ENCODE measurements at regions not wholly inside any gene's neighbourhood (a gene's known extent, or its start where the extent isn't known, plus 50 kb on each side); places are given as distances from the start of the nearest gene placed in this dataset.

- Histone ChIP-seq H3K36me3 (ENCODE audit: low read depth, low read length) (no peaks in the 10 kb centered on the region), H2AFZ (ENCODE audit: low read length) (no peak overlapping the region), H3K27ac (ENCODE audit: low read length) (no peak overlapping the region), H3K9me2 (replicated peaks; ENCODE audit: low read length) (no peaks in the 10 kb centered on the region), H3K9me3 (ENCODE audit: low read length) (no peaks in the 10 kb centered on the region), H3F3A (ENCODE audit: low read length, unreplicated experiment) (no peaks in the 10 kb centered on the region), H3K4me3 (ENCODE audit: low read length) (no peak overlapping the region), H3K4me1 (ENCODE audit: insufficient read depth, low read length) (no peaks in the 10 kb centered on the region), H3K27me3 (ENCODE audit: low read length) (no peaks in the 10 kb centered on the region), H3K4me2 (ENCODE audit: low read length) (no peak overlapping the region), H3K9ac (ENCODE audit: low read length) (no peak overlapping the region), H3K79me2 (ENCODE audit: low read length) (no peaks in the 10 kb centered on the region), H4K20me1 (ENCODE audit: low read length) (no peaks in the 10 kb centered on the region)
- DNase-seq = no peak
- ChIA-PET CTCF (no interaction called here), POLR2A (ENCODE audit: unreplicated experiment) (no interaction called here)
- intact Hi-C loops (cut with micrococcal nuclease) = no loop called here
- TF ChIP-seq EZH2 (IDR thresholded peaks at IDR 0.05; ENCODE audit: low read length, unreplicated experiment) = no peak
- no peak for TF ChIP-seq CTCF (conservative IDR thresholded peaks at IDR 0.05; ENCODE audit: low read depth, low read length)
- TF ChIP-seq EZH2phosphoT487 (IDR thresholded peaks at IDR 0.05; ENCODE audit: borderline replicate concordance, low read length) = no peak
- no TSS peak for BruUV-seq (replicated peaks)
- no peak for ATAC-seq
Observed at GRCh38 chr4:100590325-100590724, 72.5 kb upstream of the EMCN start.

- no peaks in the 10 kb centered on the region for H3K9me2 ChIP-seq (replicated peaks; ENCODE audit: low read length)
- ChIA-PET POLR2A (ENCODE audit: unreplicated experiment) (no interaction called here), CTCF (no interaction called here)
- H4K20me1 ChIP-seq (ENCODE audit: low read length) = no peaks in the 10 kb centered on the region
- H3K27me3 ChIP-seq (ENCODE audit: low read length) = no peaks in the 10 kb centered on the region
- H3K4me1 ChIP-seq (ENCODE audit: insufficient read depth, low read length) = no peaks in the 10 kb centered on the region
- no peak for TF ChIP-seq EZH2phosphoT487 (IDR thresholded peaks at IDR 0.05; ENCODE audit: borderline replicate concordance, low read length)
- TF ChIP-seq CTCF (conservative IDR thresholded peaks at IDR 0.05; ENCODE audit: low read depth, low read length) = no peak
- no peak for TF ChIP-seq EZH2 (IDR thresholded peaks at IDR 0.05; ENCODE audit: low read length, unreplicated experiment)
- no peaks in the 10 kb centered on the region for H3K79me2 ChIP-seq (ENCODE audit: low read length)
- H3K4me2 ChIP-seq (ENCODE audit: low read length) = no peak overlapping the region
- no peak overlapping the region for H3K9ac ChIP-seq (ENCODE audit: low read length)
- H3K9me3 ChIP-seq (ENCODE audit: low read length) = no peaks in the 10 kb centered on the region
- H3K36me3 ChIP-seq (ENCODE audit: low read depth, low read length) = no peaks in the 10 kb centered on the region
- no peaks in the 10 kb centered on the region for H3F3A ChIP-seq (ENCODE audit: low read length, unreplicated experiment)
- H3K4me3 ChIP-seq (ENCODE audit: low read length) = no peak overlapping the region
- H2AFZ ChIP-seq (ENCODE audit: low read length) = no peak overlapping the region
- DNase-seq = no peak
- H3K27ac ChIP-seq (ENCODE audit: low read length) = no peak overlapping the region
- ATAC-seq = no peak
- no TSS peak for BruUV-seq (replicated peaks)
- intact Hi-C loops (cut with micrococcal nuclease) = no loop called here
Observed at GRCh38 chr4:100588076-100588475, 70.3 kb upstream of the EMCN start.

GRCh38 chr4:100582146-100582545 lies 64.3 kb upstream of the EMCN start:
- peak; percentile 28; the same call in 1 of the 2 replicates for ATAC-seq
- DNase-seq = peak; percentile 17
- Histone ChIP-seq H2AFZ (ENCODE audit: low read length) (no peak overlapping the region), H3K36me3 (ENCODE audit: low read depth, low read length) (no peaks in the 10 kb centered on the region), H3K4me2 (ENCODE audit: low read length) (peak overlapping the region; percentile 37), H3K27ac (ENCODE audit: low read length) (peak overlapping the region; percentile 23; the same call in 1 of the 2 replicates), H3K4me3 (ENCODE audit: low read length) (no peak overlapping the region), H3K9me3 (ENCODE audit: low read length) (no peaks in the 10 kb centered on the region), H3K9ac (ENCODE audit: low read length) (no peak overlapping the region), H3K27me3 (ENCODE audit: low read length) (no peaks in the 10 kb centered on the region), H4K20me1 (ENCODE audit: low read length) (no peaks in the 10 kb centered on the region), H3F3A (ENCODE audit: low read length, unreplicated experiment) (no peaks in the 10 kb centered on the region), H3K9me2 (replicated peaks; ENCODE audit: low read length) (no peaks in the 10 kb centered on the region), H3K4me1 (ENCODE audit: insufficient read depth, low read length) (peaks cover 23% of the 10 kb centered on the region), H3K79me2 (ENCODE audit: low read length) (no peaks in the 10 kb centered on the region)
- ChIA-PET POLR2A (ENCODE audit: unreplicated experiment) (no interaction called here), CTCF (no interaction called here)
- BruUV-seq (replicated peaks) = no TSS peak
- intact Hi-C loops (cut with micrococcal nuclease) = no loop called here
- TF ChIP-seq CTCF (conservative IDR thresholded peaks at IDR 0.05; ENCODE audit: low read depth, low read length) = no peak
